Stimulated activated naive CD8-positive, alpha-beta T cell treated with anti-CD3 and anti-CD28 coated beads, Interleukin-15, amount 100 ng/mL, for 72 hours (primary cell): ENCODE measurements at regions not wholly inside any gene's neighbourhood (a gene's known extent, or its start where the extent isn't known, plus 50 kb on each side); places are given as distances from the start of the nearest gene placed in this dataset.
"Not testable (repeated sequence)": the region's sequence is repeated elsewhere in the genome, so short reads cannot be mapped to it uniquely, and the experiment has no call there.

ENCODE experiments used
- ATAC-seq: fragments of 150-1000 bp; cut with Tn5 transposase; 2 replicates; pipeline ENCODE4 v1.10.0; 2021; ENCODE audit warnings: mild to moderate bottlenecking, moderate library complexity
- DNase-seq, 2 donors: peaks; one replicate each; pipeline ENCODE4 v3.0.0; 2021 to 2022
- H3K27ac Mint-ChIP-seq, 2 donors: one replicate each; pipeline ENCODE4 v1.8.0; 2022; ENCODE audit warnings: mild to moderate bottlenecking in 2 of 2, mixed read lengths in 2 of 2, moderate library complexity in 2 of 2
- H3K27me3 Mint-ChIP-seq: one replicate; pipeline ENCODE4 v1.8.0; 2022; ENCODE audit warnings: mixed read lengths
- H3K4me1 Mint-ChIP-seq: one replicate; pipeline ENCODE4 v1.8.0; 2022; ENCODE audit warnings: mild to moderate bottlenecking, mixed read lengths
- H3K4me3 Mint-ChIP-seq, 2 donors: one replicate each; pipeline ENCODE4 v1.8.0; 2022; ENCODE audit warnings: mild to moderate bottlenecking in 2 of 2, mixed read lengths in 2 of 2, moderate library complexity in 1 of 2
- H3K9me3 Mint-ChIP-seq, 2 donors: one replicate each; pipeline ENCODE4 v1.8.0; 2022; ENCODE audit warnings: mixed read lengths in 2 of 2

- H3K9me3 Mint-ChIP-seq, result peaks cover 14 to 42% of the 10 kb centered on the region in 2 donors
- not testable (repeated sequence) for H3K4me1 Mint-ChIP-seq, H3K27ac Mint-ChIP-seq, ATAC-seq, H3K27me3 Mint-ChIP-seq, H3K4me3 Mint-ChIP-seq, DNase-seq
Measured at GRCh38 chr22:11313040-11313759, 4214.8 kb upstream of the OR11H1 start.

- peaks cover 13 to 25% of the 10 kb centered on the region in 2 donors for H3K9me3 Mint-ChIP-seq
- not testable (repeated sequence) for H3K4me3 Mint-ChIP-seq, H3K4me1 Mint-ChIP-seq, H3K27ac Mint-ChIP-seq, DNase-seq, H3K27me3 Mint-ChIP-seq, ATAC-seq
Measured at GRCh38 chr22:11318633-11319032, 4209.4 kb upstream of the OR11H1 start.

- ATAC-seq, H3K4me3 Mint-ChIP-seq, H3K4me1 Mint-ChIP-seq, H3K27me3 Mint-ChIP-seq, DNase-seq, H3K27ac Mint-ChIP-seq: not testable (repeated sequence)
- H3K9me3 Mint-ChIP-seq, result peaks cover 37 to 47% of the 10 kb centered on the region in 2 donors
Measured at GRCh38 chr22:11324439-11325037, 4203.5 kb upstream of the OR11H1 start.

GRCh38 chr22:11325767-11326166 lies 4202.2 kb upstream of the OR11H1 start:
- no peak for ATAC-seq
- Mint-ChIP-seq H3K4me3 (no peak overlapping the region), H3K27me3 (no peaks in the 10 kb centered on the region), H3K4me1 (no peaks in the 10 kb centered on the region), H3K27ac (no peak overlapping the region), H3K9me3 (peaks cover 41 to 53% of the 10 kb centered on the region in 2 donors)
- DNase-seq, result no peak

- not testable (repeated sequence) for ATAC-seq
- peaks cover 34 to 63% of the 10 kb centered on the region in 2 donors for H3K9me3 Mint-ChIP-seq
Measured at GRCh38 chr22:11341387-11342068, 4186.5 kb upstream of the OR11H1 start.

GRCh38 chr22:11351181-11351580 lies 4176.8 kb upstream of the OR11H1 start:
- peaks cover 32 to 56% of the 10 kb centered on the region in 2 donors for H3K9me3 Mint-ChIP-seq
- H3K4me3 Mint-ChIP-seq, H3K27ac Mint-ChIP-seq, H3K4me1 Mint-ChIP-seq, DNase-seq, ATAC-seq, H3K27me3 Mint-ChIP-seq: not testable (repeated sequence)

More at GRCh38 chr22:11341387-11342068, 4186.5 kb upstream of the OR11H1 start:
- not testable (repeated sequence) for H3K4me1 Mint-ChIP-seq, H3K4me3 Mint-ChIP-seq, H3K27ac Mint-ChIP-seq, DNase-seq, H3K27me3 Mint-ChIP-seq

GRCh38 chr22:11352287-11352686 lies 4175.7 kb upstream of the OR11H1 start:
- not testable (repeated sequence) for DNase-seq, H3K4me3 Mint-ChIP-seq, ATAC-seq, H3K27me3 Mint-ChIP-seq, H3K4me1 Mint-ChIP-seq, H3K27ac Mint-ChIP-seq
- H3K9me3 Mint-ChIP-seq, result peaks cover 36 to 62% of the 10 kb centered on the region in 2 donors

GRCh38 chr22:11360632-11361031 lies 4167.4 kb upstream of the OR11H1 start:
- no peaks in the 10 kb centered on the region for H3K4me1 Mint-ChIP-seq
- ATAC-seq, result no peak
- H3K4me3 Mint-ChIP-seq, result no peak overlapping the region
- DNase-seq, result no peak
- no peak overlapping the region for H3K27ac Mint-ChIP-seq
- no peaks in the 10 kb centered on the region for H3K27me3 Mint-ChIP-seq
- peaks cover 25 to 63% of the 10 kb centered on the region in 2 donors for H3K9me3 Mint-ChIP-seq

GRCh38 chr22:11361496-11361895 lies 4166.5 kb upstream of the OR11H1 start:
- ATAC-seq, H3K4me1 Mint-ChIP-seq, H3K4me3 Mint-ChIP-seq, H3K27me3 Mint-ChIP-seq, H3K27ac Mint-ChIP-seq, DNase-seq: not testable (repeated sequence)
- H3K9me3 Mint-ChIP-seq, result peaks cover 25 to 60% of the 10 kb centered on the region in 2 donors

- H3K4me1 Mint-ChIP-seq, result peaks cover 14% of the 10 kb centered on the region
- peaks cover 26 to 43% of the 10 kb centered on the region in 2 donors for H3K9me3 Mint-ChIP-seq
- H3K27ac Mint-ChIP-seq, H3K4me3 Mint-ChIP-seq, DNase-seq, H3K27me3 Mint-ChIP-seq, ATAC-seq: not testable (repeated sequence)
Measured at GRCh38 chr22:11369612-11370307, 4158.2 kb upstream of the OR11H1 start.

GRCh38 chr22:11370311-11370710 lies 4157.7 kb upstream of the OR11H1 start:
- H3K4me1 Mint-ChIP-seq, result peaks cover 14% of the 10 kb centered on the region
- H3K9me3 Mint-ChIP-seq, result peaks cover 29 to 47% of the 10 kb centered on the region in 2 donors
- H3K27ac Mint-ChIP-seq, DNase-seq, ATAC-seq, H3K27me3 Mint-ChIP-seq, H3K4me3 Mint-ChIP-seq: not testable (repeated sequence)
